ENCODE measurements at regions not wholly inside any gene's neighbourhood (a gene's known extent, or its start where the extent isn't known, plus 50 kb on each side); places are given as distances from the start of the nearest gene placed in this dataset.
A peak's percentile ranks its signal among the peaks of the same experiment; 100 is the strongest.
"Not testable (repeated sequence)": the region's sequence is repeated elsewhere in the genome, so short reads cannot be mapped to it uniquely, and the experiment has no call there.

GRCh38 chr6:9040718-9041117 is 605.4 kb upstream of the SLC35B3 start:
- no peak for DNase-seq

DNA sequence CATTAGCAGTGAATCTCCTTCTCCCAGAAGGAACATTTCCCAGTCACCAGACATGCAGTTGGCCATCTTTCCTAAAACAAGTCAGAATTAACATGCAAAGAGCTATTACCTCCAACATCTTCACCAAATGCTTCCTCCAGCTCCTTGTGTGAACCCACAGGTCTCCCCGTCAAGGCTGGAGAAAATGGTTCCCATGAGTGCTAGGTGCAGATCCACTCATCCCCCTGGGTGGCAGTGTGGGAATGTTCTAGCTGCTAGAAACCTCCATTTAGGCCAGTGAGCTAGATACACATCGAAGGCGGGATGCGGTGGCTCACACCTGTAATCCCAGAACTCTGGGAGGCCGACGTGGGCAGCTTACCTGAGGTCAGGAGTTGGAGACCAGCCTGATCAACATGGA is 603.9 kb upstream of the SLC35B3 start:
- no peak for DNase-seq

- no peak for DNase-seq
Observed at GRCh38 chr6:9028086-9028485, 592.7 kb upstream of the SLC35B3 start.

DNA sequence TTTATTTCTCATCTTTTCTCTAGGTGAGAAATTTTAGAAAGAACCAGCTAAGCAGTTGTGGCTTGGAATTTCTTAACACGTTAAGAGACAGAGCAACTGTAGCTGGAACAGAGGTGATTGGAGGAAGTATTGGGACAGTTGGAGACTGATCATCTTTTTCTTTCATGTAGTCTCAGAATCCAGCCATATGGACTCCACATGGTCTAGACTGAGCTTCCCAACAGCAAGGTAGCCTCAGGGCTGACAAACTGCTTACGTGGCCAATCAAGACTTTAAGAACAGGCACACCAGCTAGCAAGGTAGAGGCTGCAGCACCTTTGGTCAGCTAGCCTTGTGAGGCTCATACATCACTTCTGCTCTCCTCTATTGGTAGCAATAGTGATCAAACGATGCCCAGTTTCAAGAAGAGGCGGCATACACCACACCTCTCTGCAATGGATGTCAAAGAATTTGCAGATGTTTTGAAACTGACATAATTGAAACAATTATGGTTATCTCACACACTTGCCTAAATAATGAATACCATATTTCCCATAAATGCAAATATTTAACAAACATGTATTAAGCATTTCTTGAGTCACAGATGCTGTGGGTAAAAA is 590.5 kb upstream of the SLC35B3 start:
- DNase-seq: no peak

- DNase-seq: no peak
Observed at GRCh38 chr6:9025228-9025627, 589.9 kb upstream of the SLC35B3 start.

- not testable (repeated sequence) for DNase-seq
Observed at GRCh38 chr6:9024246-9024645, 588.9 kb upstream of the SLC35B3 start.

- no peak for DNase-seq
Observed at GRCh38 chr6:9020001-9020400, 584.7 kb upstream of the SLC35B3 start.

DNA sequence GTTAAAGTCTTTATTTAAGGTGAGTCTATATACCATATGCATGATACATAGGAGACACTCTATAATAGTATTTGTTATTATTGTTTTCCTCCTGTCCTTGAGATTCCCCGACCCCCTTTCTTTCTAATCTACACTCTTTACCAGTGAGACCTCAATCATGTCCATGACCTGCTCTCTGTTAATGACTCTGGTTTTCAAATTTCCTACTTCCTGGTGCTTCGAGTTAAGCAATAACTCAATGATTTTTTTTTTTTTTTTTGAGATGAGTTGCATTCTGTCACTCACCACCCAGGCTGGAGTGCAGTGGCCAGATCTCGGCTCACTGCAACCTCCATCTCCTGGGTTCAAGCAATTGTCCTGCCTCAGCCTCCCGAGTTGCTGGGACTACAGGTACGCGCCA is 574.6 kb upstream of the SLC35B3 start:
- DNase-seq: no peak

DNA sequence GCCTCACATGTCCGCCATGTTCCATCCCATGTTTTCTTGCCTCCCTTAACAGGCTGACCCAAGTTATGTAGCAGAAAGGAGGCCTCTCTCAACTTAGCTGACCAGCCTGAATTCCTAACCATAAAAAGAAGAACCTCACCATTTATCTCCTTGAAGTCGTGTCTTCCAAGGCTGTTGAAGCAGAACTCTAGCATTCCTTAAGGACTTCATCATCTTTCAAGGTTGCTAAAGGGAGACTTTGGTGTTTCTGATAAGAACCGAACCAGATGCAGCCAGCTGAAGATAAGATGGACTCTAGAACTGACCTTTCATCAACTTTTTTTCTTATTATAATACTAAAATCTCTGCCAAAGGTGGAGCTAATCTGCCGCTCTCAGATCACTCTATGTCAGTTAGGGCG is 571.7 kb upstream of the SLC35B3 start:
- DNase-seq: no peak

DNA sequence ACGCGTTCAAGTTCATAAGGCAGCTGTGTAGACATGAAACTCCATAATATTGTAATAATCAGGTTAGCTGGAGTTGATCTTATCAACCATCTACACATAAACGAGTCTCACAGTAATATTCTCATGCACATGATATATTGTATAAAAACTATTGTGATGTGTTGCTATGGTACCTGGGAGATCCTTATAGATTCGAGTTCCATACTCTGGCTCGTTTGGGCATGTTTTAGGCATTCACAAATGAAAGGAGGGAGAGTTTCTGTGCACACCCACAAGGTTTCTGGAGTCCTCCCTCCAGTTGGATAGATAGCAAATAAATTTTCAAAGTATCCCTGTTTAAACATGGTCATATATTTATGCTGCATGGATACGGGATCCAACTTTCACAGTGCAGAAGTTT is 567.5 kb upstream of the SLC35B3 start:
- no peak for DNase-seq

GRCh38 chr6:8995156-8995555 is 559.8 kb upstream of the SLC35B3 start:
- DNase-seq: no peak

DNA sequence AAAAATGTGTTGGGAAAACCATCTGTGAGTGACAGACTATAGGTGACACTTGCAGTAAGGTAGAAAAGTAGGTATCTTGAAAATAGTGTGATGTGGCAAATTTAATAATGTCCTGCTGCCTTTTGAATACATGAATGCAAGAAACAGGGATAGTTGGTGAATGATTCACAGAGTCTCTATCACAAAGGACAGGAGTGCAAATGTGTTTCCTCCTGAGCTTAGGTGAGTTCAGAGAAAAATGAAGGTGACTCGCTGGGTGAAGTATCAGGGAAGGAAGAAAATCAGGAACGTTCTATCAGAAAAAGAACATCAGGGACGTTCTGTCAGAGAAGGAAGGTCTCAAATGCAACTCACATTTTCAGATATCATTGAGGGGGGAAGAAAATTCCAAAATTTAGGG is 557.8 kb upstream of the SLC35B3 start:
- no peak for DNase-seq

GRCh38 chr6:8991844-8992243 is 556.5 kb upstream of the SLC35B3 start:
- DNase-seq: no peak

DNA sequence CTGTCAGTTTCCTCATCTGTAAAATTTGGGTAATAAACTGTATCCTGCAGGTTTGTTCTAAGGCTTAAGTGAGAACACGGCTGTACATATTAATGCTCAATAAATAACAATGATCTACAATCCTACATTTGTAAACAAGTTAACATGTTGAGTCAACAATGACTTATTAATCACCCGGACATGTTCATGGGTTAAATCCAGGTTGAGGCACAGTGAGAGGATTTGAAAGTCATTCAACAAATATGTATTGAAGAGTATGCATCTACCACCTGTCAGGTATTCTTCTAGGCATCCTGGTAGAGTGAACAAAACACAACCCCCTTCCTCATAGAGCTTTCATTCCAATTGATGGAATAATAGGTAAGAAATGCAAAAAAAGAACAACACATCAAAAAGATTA is 554.7 kb upstream of the SLC35B3 start:
- no peak for DNase-seq

GRCh38 chr6:8983202-8983688 is 547.9 kb upstream of the SLC35B3 start:
- peak; percentile 21 for DNase-seq

DNA sequence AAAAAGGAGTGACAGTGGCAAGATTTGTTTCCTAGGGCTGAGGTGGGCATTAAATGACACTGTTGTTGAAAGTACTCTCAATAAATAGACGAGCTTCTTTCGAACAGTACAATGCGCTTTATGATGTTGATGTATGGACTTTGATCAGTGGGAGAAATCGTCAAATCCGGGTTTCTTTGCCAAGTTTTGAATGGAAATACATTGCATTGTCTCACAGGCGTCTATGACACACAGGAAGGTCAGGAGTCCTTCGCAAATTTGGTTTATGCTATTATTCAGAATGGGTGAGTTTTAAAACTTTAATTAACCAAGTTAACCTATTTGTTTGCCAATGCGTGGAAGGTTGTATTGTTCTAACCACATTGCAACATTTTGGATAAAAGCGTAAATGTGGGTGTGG is 547.3 kb upstream of the SLC35B3 start:
- DNase-seq: no peak

- no peak for DNase-seq
Observed at GRCh38 chr6:8973395-8973794, 538.0 kb upstream of the SLC35B3 start.

DNA sequence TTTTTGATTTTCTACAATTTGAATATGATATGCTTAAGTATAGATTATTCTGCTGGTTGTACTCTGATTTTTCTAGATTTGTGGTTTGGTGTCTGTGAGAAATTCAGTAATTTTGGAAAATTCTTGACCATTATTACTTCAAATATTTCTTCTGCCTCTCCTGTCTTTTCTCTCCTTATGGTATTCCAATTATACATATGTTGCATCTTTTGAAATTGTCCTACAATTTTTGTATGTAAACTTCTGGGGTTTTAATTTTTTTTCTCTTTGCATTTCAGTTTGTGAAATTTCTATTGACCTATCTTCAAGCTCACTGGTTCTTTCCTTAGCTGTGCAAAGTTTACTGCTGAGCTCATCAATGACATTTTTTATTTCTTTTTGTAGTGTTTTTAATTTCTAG is 534.4 kb upstream of the SLC35B3 start:
- DNase-seq: no peak

- no peak for DNase-seq
Observed at GRCh38 chr6:8958894-8959511, 523.7 kb upstream of the SLC35B3 start.

DNA sequence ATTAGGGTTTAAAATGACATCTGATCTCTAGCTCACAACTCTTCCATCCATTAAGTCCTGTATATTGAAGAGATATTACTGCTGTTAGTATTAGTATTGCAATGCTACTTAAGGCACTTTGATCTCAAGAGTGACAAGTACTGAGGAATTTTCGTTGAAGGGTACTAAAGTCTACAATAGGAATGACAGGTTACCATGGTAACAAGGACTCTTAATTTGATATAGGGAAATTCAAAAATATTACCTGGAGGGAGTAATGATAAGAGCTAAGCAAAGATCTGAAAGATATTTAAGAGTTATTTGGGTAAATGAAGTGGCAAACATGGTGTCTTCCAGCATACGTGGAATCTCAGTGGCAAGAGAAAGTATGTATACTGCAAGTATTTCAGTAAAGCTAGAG is 518.0 kb upstream of the SLC35B3 start:
- no peak for DNase-seq

GRCh38 chr6:8948733-8949132 is 513.4 kb upstream of the SLC35B3 start:
- no peak for DNase-seq

GRCh38 chr6:8947900-8948299 is 512.6 kb upstream of the SLC35B3 start:
- DNase-seq: no peak

- DNase-seq: no peak
Observed at GRCh38 chr6:8944548-8944947, 509.2 kb upstream of the SLC35B3 start.

- DNase-seq: no peak
Observed at GRCh38 chr6:8943073-8943472, 507.7 kb upstream of the SLC35B3 start.

DNA sequence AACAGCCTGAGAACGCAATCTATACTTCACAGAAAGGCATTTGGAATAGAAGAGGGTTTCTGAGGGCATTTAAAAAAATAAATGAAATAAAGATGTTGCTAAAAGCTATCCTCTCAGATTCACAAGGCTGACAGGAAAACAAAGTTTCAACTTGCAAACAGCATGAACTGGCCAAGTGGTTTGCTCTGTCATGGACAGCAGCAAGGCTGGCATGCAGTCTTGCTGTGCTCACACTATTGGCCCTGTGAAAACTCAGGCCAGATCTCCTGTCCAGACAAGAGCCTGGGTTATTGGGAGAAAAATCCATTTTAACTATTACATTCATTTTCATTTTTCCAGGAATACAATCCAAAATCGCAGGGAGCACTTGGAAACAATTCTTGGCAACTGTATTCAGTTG is 506.2 kb upstream of the SLC35B3 start:
- DNase-seq: no peak
